NCI-H748 (cell line): ENCODE measurements at regions not wholly inside any gene's neighbourhood (a gene's known extent, or its start where the extent isn't known, plus 50 kb on each side); places are given as distances from the start of the nearest gene placed in this dataset.

Source experiments
- DNase-seq: peaks from one replicate; lab custom pipeline; 2025; ENCODE audit not compliant: unreplicated experiment; lab: John Stamatoyannopoulos, UW

GRCh38 chr20:16944745-16945144 is 196.6 kb downstream of the OTOR start:
- DNase-seq, result no peak

- no peak for DNase-seq
Measured at GRCh38 chr20:16945619-16946018, 197.5 kb downstream of the OTOR start.

GRCh38 chr20:16946097-16946496 is 197.9 kb downstream of the OTOR start:
- no peak for DNase-seq

- no peak for DNase-seq
Measured at GRCh38 chr20:16947479-16947878, 199.3 kb downstream of the OTOR start.

GRCh38 chr20:16951876-16952275 is 203.7 kb downstream of the OTOR start:
- no peak for DNase-seq

GRCh38 chr20:16952965-16953364 is 204.8 kb downstream of the OTOR start:
- no peak for DNase-seq

GRCh38 chr20:16953858-16954257 is 205.7 kb downstream of the OTOR start:
- DNase-seq, result no peak

- DNase-seq, result no peak
Measured at GRCh38 chr20:16955462-16955861, 207.3 kb downstream of the OTOR start.

- DNase-seq, result no peak
Measured at GRCh38 chr20:16955971-16956370, 207.8 kb downstream of the OTOR start.

GRCh38 chr20:16965401-16965800 is 217.2 kb downstream of the OTOR start:
- DNase-seq, result no peak

- DNase-seq, result no peak
Measured at GRCh38 chr20:16966276-16966880, 218.2 kb downstream of the OTOR start.

GRCh38 chr20:16968099-16968498 is 219.9 kb downstream of the OTOR start:
- DNase-seq, result no peak

GRCh38 chr20:16970776-16971175 is 222.6 kb downstream of the OTOR start:
- no peak for DNase-seq

- no peak for DNase-seq
Measured at GRCh38 chr20:16974080-16974854, 226.1 kb downstream of the OTOR start.

GRCh38 chr20:16974855-16975162 is 226.7 kb downstream of the OTOR start:
- no peak for DNase-seq

- no peak for DNase-seq
Measured at GRCh38 chr20:16975682-16976081, 227.5 kb downstream of the OTOR start.

GRCh38 chr20:16978497-16978896 is 230.3 kb downstream of the OTOR start:
- DNase-seq, result no peak

- no peak for DNase-seq
Measured at GRCh38 chr20:16982091-16982726, 234.1 kb downstream of the OTOR start.

- DNase-seq, result no peak
Measured at GRCh38 chr20:16984481-16984880, 236.3 kb downstream of the OTOR start.

- DNase-seq, result no peak
Measured at GRCh38 chr20:17003170-17003870, 223.5 kb upstream of the PCSK2 start.

- DNase-seq, result no peak
Measured at GRCh38 chr20:17010181-17010580, 216.7 kb upstream of the PCSK2 start.
